Naive thymus-derived CD4-positive, alpha-beta T cell (primary cell): ENCODE measurements at regions not wholly inside any gene's neighbourhood (a gene's known extent, or its start where the extent isn't known, plus 50 kb on each side); places are given as distances from the start of the nearest gene placed in this dataset.
"Not testable (repeated sequence)": the region's sequence is repeated elsewhere in the genome, so short reads cannot be mapped to it uniquely, and the experiment has no call there.

Source experiments
- ATAC-seq: fragments of 150-1000 bp; cut with Tn5 transposase; 2 replicates; pipeline ENCODE4 v1.10.0; 2021; ENCODE audit warnings: mild to moderate bottlenecking, moderate library complexity
- CTCF ChIA-PET: fragments of 350-600 bp; sonication (Branson Sonifier 250); formaldehyde crosslinking; loops from one replicate; lab custom pipeline; 2021; ENCODE audit warnings: antibody characterized with exemption; lab: Charles Lee
- POLR2A ChIA-PET: fragments of 350-600 bp; sonication (Branson Sonifier 250); formaldehyde crosslinking; loops from one replicate; lab custom pipeline; 2021; ENCODE audit warnings: antibody characterized with exemption, inconsistent platforms; lab: Charles Lee
- DNase-seq, 9 donors: peaks; one replicate each; pipeline versions ENCODE4 v3.0.0 to v3.0.0-alpha.2; 2020 to 2022; ENCODE audit warnings: mixed read lengths in 1 of 9
- H3K27ac ChIP-seq: one replicate; pipeline ENCODE4 v1.7.0; 2013; ENCODE audit warnings: mild to moderate bottlenecking, low read depth, low read length, moderate library complexity
- H3K27me3 ChIP-seq, 2 donors: one replicate each; pipeline ENCODE4 v1.7.0; 2013; ENCODE audit warnings: low read length in 2 of 2, mild to moderate bottlenecking in 2 of 2, moderate library complexity in 2 of 2; ENCODE audit not compliant: control insufficient read depth in 2 of 2, insufficient read depth in 2 of 2
- H3K36me3 ChIP-seq, 3 experiments: 1 replicate in 2 of 3; 2 replicates in 1 of 3; pipeline ENCODE4 v1.7.0; 2013; ENCODE audit warnings: low read length in 3 of 3, mild to moderate bottlenecking in 3 of 3, moderate library complexity in 1 of 3; ENCODE audit not compliant: insufficient read depth in 3 of 3, control insufficient read depth in 2 of 3
- H3K4me1 ChIP-seq, 2 donors: one replicate each; pipeline ENCODE4 v1.7.0; 2013; ENCODE audit warnings: low read length in 2 of 2, mild to moderate bottlenecking in 2 of 2, moderate library complexity in 1 of 2; ENCODE audit not compliant: control insufficient read depth in 2 of 2, insufficient read depth in 2 of 2
- H3K4me3 ChIP-seq: 2 replicates; pipeline ENCODE4 v1.7.0; 2013; ENCODE audit warnings: mild to moderate bottlenecking, low read length
- H3K9me3 ChIP-seq, 3 experiments: 1 replicate in 2 of 3; 2 replicates in 1 of 3; pipeline ENCODE4 v1.7.0; 2013; ENCODE audit warnings: low read length in 3 of 3; ENCODE audit not compliant: control insufficient read depth in 2 of 3
- H3K27ac Mint-ChIP-seq, 9 donors: one replicate each; pipeline ENCODE4 v1.8.0; 2020 to 2022; ENCODE audit warnings: mixed read lengths in 9 of 9, mild to moderate bottlenecking in 8 of 9, moderate library complexity in 5 of 9, inconsistent platforms in 2 of 9
- H3K27me3 Mint-ChIP-seq, 5 donors: one replicate each; pipeline ENCODE4 v1.8.0; 2021 to 2022; ENCODE audit warnings: mixed read lengths in 5 of 5, mild to moderate bottlenecking in 1 of 5
- H3K36me3 Mint-ChIP-seq, 5 donors: one replicate each; pipeline ENCODE4 v1.8.0; 2020 to 2022; ENCODE audit warnings: mixed read lengths in 5 of 5, mild to moderate bottlenecking in 3 of 5, inconsistent platforms in 1 of 5
- H3K4me1 Mint-ChIP-seq, 7 donors: one replicate each; pipeline ENCODE4 v1.8.0; 2020 to 2022; ENCODE audit warnings: mixed read lengths in 7 of 7, mild to moderate bottlenecking in 3 of 7, inconsistent platforms in 1 of 7
- H3K4me3 Mint-ChIP-seq, 10 donors: one replicate each; pipeline ENCODE4 v1.8.0; 2020 to 2022; ENCODE audit warnings: mild to moderate bottlenecking in 10 of 10, mixed read lengths in 10 of 10, moderate library complexity in 6 of 10, inconsistent platforms in 2 of 10
- H3K9me3 Mint-ChIP-seq, 11 donors: one replicate each; pipeline ENCODE4 v1.8.0; 2020 to 2022; ENCODE audit warnings: mixed read lengths in 11 of 11, mild to moderate bottlenecking in 4 of 11, inconsistent platforms in 1 of 11, moderate library complexity in 1 of 11
- intact Hi-C, 2 donors: fragments of 100-400 bp; cut with micrococcal nuclease; formaldehyde crosslinking; loops; one replicate each; pipeline ENCODE4 v1.15.1; 2023

DNA sequence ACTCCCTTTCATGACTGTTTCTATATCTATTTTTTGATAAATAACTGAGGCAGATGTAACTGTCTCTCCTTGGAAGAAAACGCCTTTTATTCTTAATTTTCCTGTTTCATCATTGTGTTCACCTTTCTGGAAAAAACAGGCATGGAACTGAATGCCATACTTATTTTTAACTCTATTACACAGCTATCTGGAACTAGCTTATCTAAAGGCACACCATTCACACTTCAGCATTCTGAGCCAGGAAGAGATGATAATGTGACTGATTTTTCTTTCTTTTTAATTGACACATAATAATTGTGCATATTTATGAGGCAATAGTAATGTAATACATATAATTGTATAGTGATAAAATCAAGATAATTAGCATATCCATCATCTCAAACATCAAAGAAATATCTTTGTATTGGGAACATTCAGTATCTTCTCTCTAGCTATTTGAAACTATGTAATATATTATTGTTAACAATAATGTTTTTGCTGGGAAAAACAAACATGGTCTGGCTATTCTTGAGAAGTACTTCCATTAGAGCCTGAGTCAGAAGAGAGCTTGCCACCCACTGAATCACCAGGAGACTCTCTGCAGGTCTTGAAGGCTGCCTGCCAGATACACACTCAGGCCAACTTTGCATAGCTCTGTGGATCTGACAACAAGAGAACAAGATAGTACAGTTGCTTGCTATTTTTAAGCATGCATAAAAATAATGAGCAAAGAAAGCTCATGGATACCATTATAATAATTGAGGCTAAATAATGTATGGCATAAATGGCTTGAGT is 501.0 kb upstream of the EDIL3 start:
- ChIA-PET CTCF (no interaction called here), POLR2A (no interaction called here)

DNA sequence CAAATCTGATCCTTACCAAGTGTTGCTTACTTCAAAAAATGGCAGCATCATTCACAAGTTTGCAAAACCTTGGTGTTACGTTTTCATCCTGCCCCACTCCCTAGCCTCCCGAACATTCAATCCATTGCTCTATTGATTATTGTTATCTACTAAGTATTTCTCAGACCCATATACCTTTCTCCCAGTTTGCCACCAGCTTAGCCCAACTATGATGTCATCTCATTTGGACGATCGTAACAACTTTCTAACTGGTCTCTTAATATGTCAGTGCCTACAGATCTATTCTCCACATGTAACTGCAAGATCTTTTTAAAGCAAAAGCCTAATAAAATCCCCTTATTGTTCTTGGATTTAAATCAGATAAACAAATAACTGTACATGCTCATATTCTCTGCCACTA is 497.1 kb upstream of the EDIL3 start:
- Histone ChIP-seq H3K27ac (no peak overlapping the region), H3K4me3 (no peak overlapping the region), H3K9me3 (no peaks in the 10 kb centered on the region), H3K4me1 (no peaks in the 10 kb centered on the region), H3K36me3 (no peaks in the 10 kb centered on the region), H3K27me3 (no peaks in the 10 kb centered on the region)
- ATAC-seq (no peak), DNase-seq (no peak)
- no peaks in the 10 kb centered on the region for H3K4me1 Mint-ChIP-seq
- no peak overlapping the region for H3K4me3 Mint-ChIP-seq
- intact Hi-C loops, result no loop called here
- H3K27ac Mint-ChIP-seq, result no peak overlapping the region
- CTCF ChIA-PET, result no interaction called here
- H3K27me3 Mint-ChIP-seq, result no peaks in the 10 kb centered on the region
- POLR2A ChIA-PET, result no interaction called here
- H3K9me3 Mint-ChIP-seq, result peaks cover 0 to 11% (median 0%) of the 10 kb centered on the region in 11 donors
- no peaks in the 10 kb centered on the region for H3K36me3 Mint-ChIP-seq

More for the DNA sequence above, 501.0 kb upstream of the EDIL3 start:
- no peak for DNase-seq
- no peaks in the 10 kb centered on the region for H3K9me3 ChIP-seq
- intact Hi-C loops, result no loop called here
- Mint-ChIP-seq H3K4me3 (no peak overlapping the region), H3K9me3 (peaks cover 0 to 16% (median 2%) of the 10 kb centered on the region in 11 donors), H3K27ac (no peak overlapping the region), H3K4me1 (no peaks in the 10 kb centered on the region), H3K27me3 (no peaks in the 10 kb centered on the region), H3K36me3 (no peaks in the 10 kb centered on the region)
- H3K4me3 ChIP-seq, result no peak overlapping the region
- ATAC-seq, result no peak
- H3K4me1 ChIP-seq, result no peaks in the 10 kb centered on the region
- no peaks in the 10 kb centered on the region for H3K27me3 ChIP-seq
- no peaks in the 10 kb centered on the region for H3K36me3 ChIP-seq
- H3K27ac ChIP-seq, result no peak overlapping the region

DNA sequence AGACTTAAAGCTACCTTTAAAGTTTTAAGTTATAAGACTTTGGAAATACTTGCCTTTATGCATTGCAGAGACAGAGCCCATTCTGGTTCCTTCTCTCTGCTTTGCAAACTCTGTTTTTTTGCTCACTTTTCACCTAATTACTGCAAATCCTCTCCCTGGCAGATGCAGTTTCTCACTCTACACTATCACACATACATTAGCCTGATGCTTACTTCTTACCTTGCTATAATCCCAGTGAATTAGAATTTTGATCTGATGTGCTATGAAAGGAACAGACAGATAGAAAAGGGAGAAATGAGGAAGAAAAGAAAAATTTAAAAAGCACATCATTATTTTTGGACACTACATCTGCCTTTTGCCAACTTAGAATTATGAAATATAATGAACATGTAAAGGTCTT is 489.5 kb upstream of the EDIL3 start:
- H3K4me1 Mint-ChIP-seq, result no peaks in the 10 kb centered on the region
- CTCF ChIA-PET, result no interaction called here
- H3K27me3 Mint-ChIP-seq, result no peaks in the 10 kb centered on the region

GRCh38 chr5:84872768-84873167 is 488.1 kb upstream of the EDIL3 start:
- ATAC-seq (no peak), DNase-seq (no peak)
- H3K27ac ChIP-seq, result no peak overlapping the region
- Mint-ChIP-seq H3K9me3 (peaks cover 0 to 18% (median 0%) of the 10 kb centered on the region in 11 donors), H3K4me1 (no peaks in the 10 kb centered on the region), H3K27ac (no peak overlapping the region), H3K27me3 (no peaks in the 10 kb centered on the region), H3K36me3 (no peaks in the 10 kb centered on the region), H3K4me3 (no peak overlapping the region)
- POLR2A ChIA-PET, result no interaction called here
- CTCF ChIA-PET, result no interaction called here
- H3K36me3 ChIP-seq, result no peaks in the 10 kb centered on the region
- intact Hi-C loops, result no loop called here
- no peaks in the 10 kb centered on the region for H3K27me3 ChIP-seq
- H3K9me3 ChIP-seq, result no peaks in the 10 kb centered on the region
- no peak overlapping the region for H3K4me3 ChIP-seq
- no peaks in the 10 kb centered on the region for H3K4me1 ChIP-seq

More for the DNA sequence above, 489.5 kb upstream of the EDIL3 start:
- Mint-ChIP-seq H3K36me3 (no peaks in the 10 kb centered on the region), H3K4me3 (no peak overlapping the region), H3K9me3 (peaks cover 0 to 12% (median 0%) of the 10 kb centered on the region in 11 donors), H3K27ac (no peak overlapping the region)
- Histone ChIP-seq H3K36me3 (no peaks in the 10 kb centered on the region), H3K27ac (no peak overlapping the region), H3K4me1 (no peaks in the 10 kb centered on the region), H3K9me3 (no peaks in the 10 kb centered on the region), H3K27me3 (no peaks in the 10 kb centered on the region), H3K4me3 (no peak overlapping the region)
- ATAC-seq, result no peak
- no peak for DNase-seq
- intact Hi-C loops, result no loop called here
- POLR2A ChIA-PET, result no interaction called here

GRCh38 chr5:84870369-84870768 is 485.7 kb upstream of the EDIL3 start:
- H3K4me1 Mint-ChIP-seq, result no peaks in the 10 kb centered on the region
- ATAC-seq, result no peak

DNA sequence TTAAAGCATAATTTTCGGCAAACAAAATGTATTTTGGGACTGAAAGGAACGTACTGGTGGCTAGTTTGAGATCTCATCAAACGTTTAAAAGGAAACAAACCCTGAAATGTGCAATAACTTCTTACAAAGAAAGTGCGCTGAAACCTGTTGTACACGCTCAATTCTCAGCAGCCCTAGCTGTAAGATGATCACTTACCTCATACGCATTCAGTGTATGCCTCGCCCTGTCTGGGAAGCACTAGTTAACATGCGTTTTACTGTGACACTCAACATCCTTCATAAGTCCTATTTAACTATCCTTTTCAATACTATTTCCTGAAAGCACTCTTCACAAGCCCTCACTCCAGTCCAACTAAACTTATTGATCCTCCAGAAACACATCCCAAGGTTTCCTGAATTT is 485.0 kb upstream of the EDIL3 start:
- ChIA-PET CTCF (no interaction called here), POLR2A (no interaction called here)
- H3K36me3 Mint-ChIP-seq, result no peaks in the 10 kb centered on the region
- H3K4me3 Mint-ChIP-seq, result no peak overlapping the region
- no peak overlapping the region for H3K27ac Mint-ChIP-seq
- Histone ChIP-seq H3K27ac (no peak overlapping the region), H3K4me3 (no peak overlapping the region), H3K27me3 (no peaks in the 10 kb centered on the region), H3K36me3 (no peaks in the 10 kb centered on the region), H3K4me1 (no peaks in the 10 kb centered on the region), H3K9me3 (no peaks in the 10 kb centered on the region)
- H3K27me3 Mint-ChIP-seq, result no peaks in the 10 kb centered on the region
- intact Hi-C loops, result no loop called here
- DNase-seq (no peak), ATAC-seq (no peak)
- peaks cover 0 to 17% (median 0%) of the 10 kb centered on the region in 11 donors for H3K9me3 Mint-ChIP-seq
- H3K4me1 Mint-ChIP-seq, result no peaks in the 10 kb centered on the region

More at GRCh38 chr5:84870369-84870768, 485.7 kb upstream of the EDIL3 start:
- Histone ChIP-seq H3K4me1 (no peaks in the 10 kb centered on the region), H3K27ac (no peak overlapping the region), H3K9me3 (no peaks in the 10 kb centered on the region), H3K27me3 (no peaks in the 10 kb centered on the region), H3K36me3 (no peaks in the 10 kb centered on the region), H3K4me3 (no peak overlapping the region)
- Mint-ChIP-seq H3K4me3 (no peak overlapping the region), H3K9me3 (peaks cover 0 to 17% (median 0%) of the 10 kb centered on the region in 11 donors), H3K27me3 (no peaks in the 10 kb centered on the region), H3K36me3 (no peaks in the 10 kb centered on the region), H3K27ac (no peak overlapping the region)
- ChIA-PET POLR2A (no interaction called here), CTCF (no interaction called here)
- intact Hi-C loops, result no loop called here
- no peak for DNase-seq

- H3K36me3 ChIP-seq, DNase-seq, H3K4me1 ChIP-seq, H3K27ac ChIP-seq, H3K27me3 ChIP-seq, H3K9me3 ChIP-seq, intact Hi-C loops, H3K4me3 ChIP-seq, H3K4me3 Mint-ChIP-seq, CTCF ChIA-PET, H3K27me3 Mint-ChIP-seq, H3K36me3 Mint-ChIP-seq, POLR2A ChIA-PET, H3K4me1 Mint-ChIP-seq, ATAC-seq, H3K27ac Mint-ChIP-seq: not testable (repeated sequence)
- H3K9me3 Mint-ChIP-seq, result peaks cover 0 to 21% (median 7%) of the 10 kb centered on the region in 11 donors
These were observed 479.3 kb upstream of the EDIL3 start for GRCh38 chr5:84863936-84864335.
